ENCODE measurements at regions not wholly inside any gene's neighbourhood (a gene's known extent, or its start where the extent isn't known, plus 50 kb on each side); places are given as distances from the start of the nearest gene placed in this dataset.
"Not testable (repeated sequence)": the region's sequence is repeated elsewhere in the genome, so short reads cannot be mapped to it uniquely, and the experiment has no call there.

DNA sequence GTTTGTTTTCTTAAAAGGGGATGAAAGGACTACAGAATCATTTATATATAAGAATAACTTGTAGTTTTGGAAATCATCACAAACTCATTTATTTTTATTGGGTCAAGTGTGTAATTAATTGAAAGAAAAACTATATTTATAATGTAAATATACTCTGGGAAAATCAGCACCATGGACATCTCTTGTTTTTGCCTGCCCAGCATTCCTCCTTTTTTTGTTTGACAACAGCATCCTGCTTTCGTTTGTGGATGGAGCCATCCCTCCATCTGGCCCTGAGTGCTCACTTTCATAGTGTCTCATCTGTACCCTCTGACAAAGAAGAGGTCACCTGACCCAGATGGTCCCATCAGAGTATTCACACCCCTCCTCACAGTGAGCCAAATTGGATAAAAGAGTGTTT lies 308.2 kb upstream of the HTR1E start:
- peaks cover 18% of the 10 kb centered on the region for H3K9me3 Mint-ChIP-seq
- H3K36me3 Mint-ChIP-seq, result no peaks in the 10 kb centered on the region
- ATAC-seq (no peak), DNase-seq (ENCODE audit: low spot score) (no peak)
- H3K27ac Mint-ChIP-seq, result no peak overlapping the region
- H3K27me3 Mint-ChIP-seq, result no peaks in the 10 kb centered on the region
- H3K4me1 Mint-ChIP-seq (ENCODE audit: low read depth in 2 of 2), result no peaks in the 10 kb centered on the region
- H3K4me3 Mint-ChIP-seq, result no peak overlapping the region

DNA sequence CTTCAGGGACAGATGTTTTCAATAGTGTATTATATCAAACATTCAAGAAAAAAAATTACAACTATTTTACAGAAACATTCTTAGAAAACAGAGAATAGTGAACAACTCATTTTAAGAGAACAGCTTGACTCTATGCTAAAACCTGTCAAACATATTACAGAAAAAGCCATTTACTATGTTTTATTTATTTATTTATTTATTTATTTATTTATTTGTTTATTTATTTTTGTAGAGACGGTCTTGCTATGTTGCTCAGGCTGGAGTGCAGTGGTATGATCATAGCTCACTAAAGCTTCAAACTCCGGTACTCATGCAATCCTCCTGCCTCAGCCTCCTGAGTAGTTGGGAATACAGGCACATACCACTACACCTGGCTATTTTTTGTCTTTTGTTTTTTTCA lies 317.9 kb upstream of the HTR1E start:
- no peak for ATAC-seq

DNA sequence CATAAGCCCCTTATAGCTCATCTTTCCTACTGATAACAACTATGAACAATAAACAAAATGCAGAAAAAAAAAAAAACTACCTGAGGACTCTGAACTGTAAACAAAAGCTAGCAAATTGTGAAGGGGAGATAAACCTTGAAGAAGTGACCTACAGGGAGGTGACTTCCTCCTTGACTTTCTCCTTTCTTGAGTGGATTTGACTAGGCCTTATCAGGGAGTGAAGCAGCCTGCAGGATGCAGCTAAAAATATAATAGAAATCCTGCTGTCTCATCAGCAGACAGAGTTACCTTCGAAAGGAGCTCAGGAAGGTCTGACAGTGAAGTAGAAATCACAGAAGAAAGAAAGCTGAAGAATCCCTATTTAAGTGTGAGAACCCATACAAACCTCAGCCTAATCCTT lies 322.0 kb upstream of the HTR1E start:
- Mint-ChIP-seq H3K4me1 (ENCODE audit: low read depth in 2 of 2) (no peaks in the 10 kb centered on the region), H3K36me3 (no peaks in the 10 kb centered on the region), H3K27ac (no peak overlapping the region), H3K9me3 (peaks cover 7% of the 10 kb centered on the region), H3K4me3 (no peak overlapping the region), H3K27me3 (no peaks in the 10 kb centered on the region)
- ATAC-seq, result no peak
- no peak for DNase-seq (ENCODE audit: low spot score)

More for the DNA sequence above, 317.9 kb upstream of the HTR1E start:
- H3K4me1 Mint-ChIP-seq (ENCODE audit: low read depth in 2 of 2), result no peaks in the 10 kb centered on the region
- no peak for DNase-seq (ENCODE audit: low spot score)
- H3K27ac Mint-ChIP-seq, result no peak overlapping the region
- H3K27me3 Mint-ChIP-seq, result no peaks in the 10 kb centered on the region
- H3K4me3 Mint-ChIP-seq, result no peak overlapping the region
- no peaks in the 10 kb centered on the region for H3K36me3 Mint-ChIP-seq
- peaks cover 16% of the 10 kb centered on the region for H3K9me3 Mint-ChIP-seq

DNA sequence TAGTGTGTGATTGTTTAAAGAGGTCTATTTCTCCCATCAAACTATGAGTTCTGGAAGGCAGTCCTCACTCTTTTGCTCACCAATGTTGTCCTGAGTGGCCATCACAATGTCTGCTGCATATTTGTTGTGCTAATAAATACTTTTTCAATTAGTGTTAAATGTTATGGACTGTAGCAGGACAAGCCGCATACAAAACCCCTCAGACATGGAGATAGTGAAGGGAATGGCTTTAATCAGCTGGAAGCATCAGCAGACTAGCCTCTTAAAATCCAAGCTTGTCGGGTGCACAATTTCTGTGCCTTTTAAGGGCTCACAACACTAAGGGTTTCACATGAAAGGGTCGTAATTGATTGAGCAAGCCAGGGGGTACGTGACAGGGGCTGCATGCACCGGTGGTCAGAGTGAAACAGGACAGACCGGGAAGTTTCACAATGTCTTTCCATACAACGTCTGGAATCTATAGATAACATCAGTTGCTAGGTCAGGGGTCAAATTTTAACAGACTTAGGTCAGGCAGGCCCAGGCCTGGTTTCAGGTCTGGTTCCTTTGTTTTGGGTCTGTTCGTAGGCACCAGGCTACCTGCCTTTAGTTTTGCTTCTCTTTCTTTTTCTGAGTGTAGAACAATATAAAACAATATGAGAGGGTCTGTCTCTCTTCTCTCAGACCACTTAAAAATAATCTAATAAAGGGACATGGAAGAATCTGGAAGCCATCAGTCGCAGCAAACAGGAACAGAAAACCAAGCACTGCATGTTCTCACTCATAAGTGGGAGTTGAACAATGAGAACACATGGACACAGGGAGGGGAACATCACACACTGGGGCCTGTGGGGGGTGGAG lies 327.6 kb upstream of the HTR1E start:
- Mint-ChIP-seq H3K4me3 (no peak overlapping the region), H3K9me3 (peaks cover 18% of the 10 kb centered on the region), H3K27me3 (no peaks in the 10 kb centered on the region), H3K4me1 (ENCODE audit: low read depth in 2 of 2) (no peaks in the 10 kb centered on the region), H3K27ac (no peak overlapping the region), H3K36me3 (no peaks in the 10 kb centered on the region)
- ATAC-seq (no peak), DNase-seq (ENCODE audit: low spot score) (no peak)

DNA sequence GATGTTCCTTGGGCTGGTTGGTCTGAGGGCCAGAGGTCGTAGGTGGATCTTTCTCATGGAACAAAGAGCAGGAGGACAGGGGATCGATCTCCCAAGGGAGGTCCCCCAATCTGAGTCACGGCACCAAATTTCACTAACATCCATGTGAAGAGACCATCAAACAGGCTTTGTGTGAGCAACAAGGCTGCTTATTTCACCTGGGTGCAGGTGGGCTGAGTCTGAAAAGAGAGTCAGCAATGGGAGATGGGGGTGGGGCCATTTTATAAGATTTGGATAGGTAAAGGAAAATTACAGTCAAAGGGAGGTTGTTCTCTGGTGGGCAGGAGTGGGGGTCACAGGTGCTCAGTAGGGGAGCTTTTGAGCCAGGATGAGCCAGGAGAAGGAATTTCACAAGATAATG lies 334.0 kb upstream of the HTR1E start:
- H3K27ac Mint-ChIP-seq; DNase-seq (ENCODE audit: low spot score); H3K4me1 Mint-ChIP-seq (ENCODE audit: low read depth in 2 of 2); ATAC-seq; H3K4me3 Mint-ChIP-seq; H3K27me3 Mint-ChIP-seq; H3K36me3 Mint-ChIP-seq: not testable (repeated sequence)
- H3K9me3 Mint-ChIP-seq, result peaks cover 19% of the 10 kb centered on the region

DNA sequence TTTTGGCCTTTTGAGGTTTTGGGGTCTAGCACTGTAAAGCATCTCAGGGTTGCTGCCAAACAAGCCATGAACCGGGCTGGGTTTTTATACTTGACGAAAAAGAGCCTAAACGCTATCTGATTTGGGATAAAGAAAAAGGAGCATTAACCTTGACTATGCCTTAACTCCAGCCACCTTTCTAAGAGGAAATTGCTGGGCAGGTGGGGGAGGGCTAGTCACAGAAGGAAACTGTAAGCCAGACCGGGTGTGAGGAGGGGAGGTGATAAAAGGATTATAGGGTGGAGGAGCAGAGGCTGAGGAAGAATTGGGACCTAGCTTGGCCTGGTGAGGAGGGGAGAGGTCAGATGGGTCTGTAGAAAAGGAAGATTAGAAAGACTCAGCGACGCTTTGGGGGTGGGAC lies 335.2 kb upstream of the HTR1E start:
- not testable (repeated sequence) for H3K4me1 Mint-ChIP-seq (ENCODE audit: low read depth in 2 of 2); H3K27me3 Mint-ChIP-seq; DNase-seq (ENCODE audit: low spot score); H3K4me3 Mint-ChIP-seq; ATAC-seq; H3K36me3 Mint-ChIP-seq; H3K27ac Mint-ChIP-seq
- peaks cover 19% of the 10 kb centered on the region for H3K9me3 Mint-ChIP-seq

DNA sequence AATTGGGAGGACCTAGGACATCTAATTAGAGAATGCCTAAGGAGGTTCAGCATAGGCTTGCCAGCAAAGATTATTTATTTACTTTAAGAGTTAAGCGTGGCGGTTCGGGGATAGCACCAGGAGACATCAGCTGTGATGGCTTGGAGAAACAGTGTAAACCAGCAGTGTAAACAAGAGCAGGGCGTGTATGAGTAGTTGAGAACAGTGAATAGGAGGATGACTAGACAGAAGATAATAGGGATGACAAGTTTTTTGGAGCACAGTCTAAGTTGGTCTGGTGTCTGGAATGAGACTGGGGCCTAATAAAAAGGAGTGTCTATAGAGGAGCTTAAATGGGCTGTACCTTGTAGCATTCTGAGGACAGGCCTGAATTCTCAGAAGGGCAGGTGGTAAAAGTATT lies 338.4 kb upstream of the HTR1E start:
- H3K27ac Mint-ChIP-seq, result not testable (repeated sequence)

DNA sequence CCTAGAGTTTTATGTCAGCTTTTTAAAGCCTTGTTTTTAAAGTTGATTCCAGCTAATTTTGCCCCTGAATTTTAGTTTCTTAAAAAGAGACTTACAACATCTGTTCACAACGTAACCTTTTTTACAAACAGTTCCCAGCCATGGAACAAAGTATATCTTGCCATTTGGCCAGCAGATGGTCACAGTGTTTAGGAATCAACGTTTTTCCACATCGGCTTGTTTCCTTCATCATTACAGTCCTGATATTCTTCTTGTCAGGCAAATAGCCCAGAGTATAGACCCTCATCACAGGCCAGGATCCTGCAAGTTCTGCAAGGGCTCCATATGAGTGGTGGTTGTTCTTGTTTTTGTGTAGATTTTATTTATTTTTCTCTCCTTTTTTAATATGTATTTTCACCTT lies 341.7 kb upstream of the HTR1E start:
- H3K36me3 Mint-ChIP-seq, result no peaks in the 10 kb centered on the region
- no peak overlapping the region for H3K27ac Mint-ChIP-seq
- no peak overlapping the region for H3K4me3 Mint-ChIP-seq
- H3K9me3 Mint-ChIP-seq, result peaks cover 10% of the 10 kb centered on the region
- DNase-seq (ENCODE audit: low spot score) (no peak), ATAC-seq (no peak)
- H3K4me1 Mint-ChIP-seq (ENCODE audit: low read depth in 2 of 2), result no peaks in the 10 kb centered on the region
- no peaks in the 10 kb centered on the region for H3K27me3 Mint-ChIP-seq

More for the DNA sequence above, 338.4 kb upstream of the HTR1E start:
- not testable (repeated sequence) for H3K4me3 Mint-ChIP-seq; H3K4me1 Mint-ChIP-seq (ENCODE audit: low read depth in 2 of 2); H3K27me3 Mint-ChIP-seq; H3K36me3 Mint-ChIP-seq; ATAC-seq; DNase-seq (ENCODE audit: low spot score)
- peaks cover 14% of the 10 kb centered on the region for H3K9me3 Mint-ChIP-seq

DNA sequence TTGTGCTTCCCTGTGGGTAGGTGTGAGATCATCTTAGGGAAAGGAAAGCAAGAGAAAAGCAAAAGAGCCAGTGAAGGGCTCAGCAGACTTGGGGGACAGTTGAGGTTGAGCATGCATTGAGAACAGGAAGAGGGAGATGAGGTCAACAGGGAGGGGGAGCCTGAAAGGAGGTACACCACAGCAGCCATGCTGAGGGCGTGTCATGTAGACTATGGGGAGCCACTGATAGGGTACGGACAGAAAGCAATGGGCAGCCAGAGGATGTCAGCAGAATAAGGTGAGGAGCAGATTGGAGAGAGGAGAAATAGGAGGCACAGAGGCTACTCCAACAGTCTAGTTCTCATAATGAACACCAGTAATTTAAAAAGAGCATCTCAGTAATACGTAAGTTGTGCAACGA lies 351.1 kb upstream of the HTR1E start:
- Mint-ChIP-seq H3K36me3 (peaks cover 5% of the 10 kb centered on the region), H3K27me3 (no peaks in the 10 kb centered on the region), H3K4me1 (ENCODE audit: low read depth in 2 of 2) (no peaks in the 10 kb centered on the region), H3K27ac (no peak overlapping the region), H3K9me3 (peaks cover 26% of the 10 kb centered on the region), H3K4me3 (no peak overlapping the region)
- DNase-seq (ENCODE audit: low spot score) (no peak), ATAC-seq (no peak)

DNA sequence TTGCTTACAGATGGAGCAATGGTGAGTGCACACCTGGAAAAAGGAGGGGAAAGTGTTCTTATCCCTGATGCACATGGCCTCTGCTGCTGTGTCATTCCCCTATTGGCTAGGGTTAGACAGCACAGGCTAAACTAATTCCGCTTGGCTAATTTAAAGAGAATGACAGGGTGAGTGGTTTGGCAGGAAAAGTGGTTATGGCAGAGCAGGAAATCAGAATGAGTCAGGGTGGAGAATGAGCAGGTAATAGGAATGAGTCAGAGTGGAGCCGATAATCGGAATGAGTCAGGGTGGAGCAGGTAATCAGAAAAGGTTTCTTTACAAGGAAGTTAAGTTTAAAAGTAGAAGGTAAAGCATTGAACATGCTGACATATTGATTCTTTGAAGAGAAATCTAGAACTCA lies 355.5 kb upstream of the HTR1E start:
- Mint-ChIP-seq H3K4me1 (ENCODE audit: low read depth in 2 of 2) (no peaks in the 10 kb centered on the region), H3K27me3 (no peaks in the 10 kb centered on the region), H3K4me3 (no peak overlapping the region), H3K36me3 (peaks cover 19% of the 10 kb centered on the region), H3K9me3 (peaks cover 31% of the 10 kb centered on the region), H3K27ac (no peak overlapping the region)
- ATAC-seq (no peak), DNase-seq (ENCODE audit: low spot score) (no peak)

DNA sequence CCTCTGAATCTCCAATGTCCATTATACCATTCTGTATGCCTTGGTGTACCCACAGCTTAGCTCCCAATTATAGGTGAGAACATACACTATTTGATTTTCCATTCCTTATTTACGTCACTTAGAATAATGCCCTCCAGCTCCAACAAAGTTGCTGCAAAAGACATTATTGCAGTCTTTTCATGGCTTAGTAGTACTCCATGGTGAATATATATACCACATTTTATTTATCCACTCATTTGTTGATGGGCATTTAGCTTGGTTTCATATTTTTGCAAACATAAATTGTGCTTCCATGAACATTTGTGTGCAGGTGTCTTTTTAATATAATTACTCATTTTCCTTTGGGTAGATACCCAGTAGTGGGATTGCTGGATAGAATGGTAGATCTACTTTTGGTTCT lies 374.1 kb upstream of the HTR1E start:
- no peak for DNase-seq (ENCODE audit: low spot score)
- peaks cover 20% of the 10 kb centered on the region for H3K9me3 Mint-ChIP-seq
- H3K4me3 Mint-ChIP-seq, result no peak overlapping the region
- no peak overlapping the region for H3K27ac Mint-ChIP-seq
- H3K4me1 Mint-ChIP-seq (ENCODE audit: low read depth in 2 of 2), result no peaks in the 10 kb centered on the region
- no peak for ATAC-seq
- H3K36me3 Mint-ChIP-seq, result peaks cover 17% of the 10 kb centered on the region
- no peaks in the 10 kb centered on the region for H3K27me3 Mint-ChIP-seq

DNA sequence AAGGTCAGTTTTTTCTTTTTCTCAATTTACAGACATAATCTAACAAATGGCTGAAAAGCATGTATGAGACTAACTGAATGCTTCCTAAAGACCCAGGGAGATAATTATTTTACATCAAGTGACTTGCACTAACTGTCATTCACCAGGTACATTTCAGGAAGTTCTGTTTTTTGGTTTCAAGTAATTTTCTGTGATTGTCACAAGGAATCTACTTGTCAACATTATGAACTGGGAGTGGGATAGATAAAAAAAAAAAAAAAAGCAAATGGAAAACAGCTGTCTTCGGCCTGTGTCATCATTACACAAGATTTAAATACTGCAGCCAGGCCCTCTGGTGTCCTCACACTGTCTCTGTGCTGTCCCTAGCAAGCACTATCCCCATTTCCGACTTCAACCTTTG lies 379.0 kb upstream of the HTR1E start:
- ATAC-seq, result no peak
- no peaks in the 10 kb centered on the region for H3K36me3 Mint-ChIP-seq
- no peaks in the 10 kb centered on the region for H3K4me1 Mint-ChIP-seq (ENCODE audit: low read depth in 2 of 2)
- H3K27me3 Mint-ChIP-seq, result no peaks in the 10 kb centered on the region
- peaks cover 14% of the 10 kb centered on the region for H3K9me3 Mint-ChIP-seq
- DNase-seq (ENCODE audit: low spot score), result no peak
- no peak overlapping the region for H3K4me3 Mint-ChIP-seq
- no peak overlapping the region for H3K27ac Mint-ChIP-seq

DNA sequence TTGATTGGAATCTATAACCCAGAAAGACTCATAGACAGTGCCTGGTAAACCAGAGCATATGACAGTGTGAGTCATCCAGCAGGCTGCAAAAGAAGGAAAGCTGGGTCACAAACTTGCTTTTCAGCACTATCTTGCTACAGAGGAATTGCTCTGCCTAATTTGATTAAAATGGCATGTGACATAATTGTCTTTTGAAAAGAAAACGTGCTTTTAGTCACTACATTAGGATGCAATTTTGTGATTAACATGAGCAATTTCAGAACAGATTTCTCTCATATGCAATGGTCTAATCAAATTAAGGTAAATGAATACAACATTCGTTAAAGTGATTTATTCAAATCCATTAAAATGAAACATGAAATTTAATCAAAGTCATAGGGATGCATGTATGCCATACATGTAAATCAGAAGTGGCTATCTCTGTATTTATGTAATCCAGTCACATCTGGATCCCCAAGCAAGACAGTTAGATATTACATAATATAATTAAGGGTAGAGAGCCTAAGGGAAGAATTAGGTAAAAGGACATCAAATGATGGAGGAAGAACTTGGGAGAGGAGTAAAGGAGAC lies 400.0 kb upstream of the HTR1E start:
- ATAC-seq, result no peak
- DNase-seq (ENCODE audit: low spot score), result no peak
- Mint-ChIP-seq H3K4me1 (ENCODE audit: low read depth in 2 of 2) (no peaks in the 10 kb centered on the region), H3K27ac (no peak overlapping the region), H3K9me3 (peaks cover 21% of the 10 kb centered on the region), H3K36me3 (no peaks in the 10 kb centered on the region), H3K27me3 (no peaks in the 10 kb centered on the region), H3K4me3 (no peak overlapping the region)

DNA sequence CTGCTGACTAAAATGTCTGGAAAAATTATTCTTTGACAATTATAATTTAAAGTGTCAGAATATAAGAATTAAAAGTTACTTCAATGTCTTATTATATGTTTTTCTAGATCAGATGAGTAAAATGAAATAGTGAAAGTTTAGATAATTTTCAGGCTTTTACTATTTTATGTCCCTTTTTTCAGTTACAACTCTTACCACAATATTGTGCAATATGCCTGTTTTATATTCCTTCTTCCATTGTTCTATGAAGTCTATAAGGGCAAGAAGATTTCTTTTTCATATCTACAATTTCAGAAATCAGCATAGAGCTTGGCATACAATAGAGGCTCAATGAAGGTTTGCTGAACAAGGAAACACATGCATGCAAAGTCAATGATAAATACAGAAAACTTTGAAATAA lies 401.2 kb upstream of the HTR1E start:
- ATAC-seq (no peak), DNase-seq (ENCODE audit: low spot score) (no peak)
- H3K27me3 Mint-ChIP-seq, result no peaks in the 10 kb centered on the region
- no peak overlapping the region for H3K4me3 Mint-ChIP-seq
- no peak overlapping the region for H3K27ac Mint-ChIP-seq
- no peaks in the 10 kb centered on the region for H3K36me3 Mint-ChIP-seq
- H3K9me3 Mint-ChIP-seq, result peaks cover 21% of the 10 kb centered on the region
- no peaks in the 10 kb centered on the region for H3K4me1 Mint-ChIP-seq (ENCODE audit: low read depth in 2 of 2)

DNA sequence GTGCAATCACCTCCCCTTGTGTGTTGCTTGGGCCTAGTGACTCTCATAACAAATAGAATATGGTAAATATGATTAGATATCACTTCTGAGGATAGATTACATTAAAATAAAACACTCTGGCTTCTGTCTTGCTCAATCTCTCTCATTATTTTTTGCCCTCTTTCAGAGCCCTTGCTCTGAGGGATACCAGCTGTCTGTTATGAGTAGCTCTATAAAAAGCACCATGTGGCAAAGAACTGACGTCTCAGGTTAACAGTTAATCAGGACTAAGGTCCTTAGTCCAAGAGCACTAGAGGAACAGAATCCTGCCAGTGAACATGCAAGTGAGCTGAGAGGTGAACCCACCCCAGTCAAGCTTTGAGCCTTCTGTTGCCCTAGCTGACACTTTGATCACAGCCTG lies 402.2 kb upstream of the HTR1E start:
- ATAC-seq (no peak), DNase-seq (ENCODE audit: low spot score) (no peak)
- Mint-ChIP-seq H3K4me3 (no peak overlapping the region), H3K36me3 (no peaks in the 10 kb centered on the region), H3K27ac (no peak overlapping the region), H3K4me1 (ENCODE audit: low read depth in 2 of 2) (no peaks in the 10 kb centered on the region), H3K27me3 (no peaks in the 10 kb centered on the region), H3K9me3 (peaks cover 15% of the 10 kb centered on the region)

Measured in natural killer cell treated with Interleukin-12 subunit alpha and Interleukin-12 subunit beta and Interleukin-15 and Interleukin-18, amount 100 ng/mL, for 72 hours (primary cell).